ENCODE measurements at regions not wholly inside any gene's neighbourhood (a gene's known extent, or its start where the extent isn't known, plus 50 kb on each side); places are given as distances from the start of the nearest gene placed in this dataset.

GRCh38 chr3:74033806-74034205, 409.1 kb upstream of the PDZRN3 start:
- peaks cover 0 to 9% (median 2%) of the 10 kb centered on the region in 7 donors for H3K9me3 Mint-ChIP-seq
- no peak overlapping the region for H2AFZ ChIP-seq (ENCODE audit: insufficient read depth, low read depth, low read length, poor library complexity, severe bottlenecking)

GRCh38 chr3:74033381-74033780, 408.6 kb upstream of the PDZRN3 start:
- Histone ChIP-seq H3K27me3 (ENCODE audit: control insufficient read depth in 2 of 2, insufficient read depth in 2 of 2, low read length in 2 of 2) (no peaks in the 10 kb centered on the region), H3K4me2 (replicated peaks; ENCODE audit: extremely low read depth, low read length, poor library complexity, severe bottlenecking) (no peak overlapping the region), H3K9ac (ENCODE audit: insufficient read depth, low read length, poor library complexity, severe bottlenecking) (no peak overlapping the region), H3K4me3 (replicated peaks in 1 of 3; ENCODE audit: low read depth in 2 of 3, low read length in 3 of 3) (no peak overlapping the region), H3K9me3 (replicated peaks in 1 of 2; ENCODE audit: control insufficient read depth in 1 of 2, insufficient read depth in 1 of 2, low read length in 2 of 2) (peaks cover 0 to 4% of the 10 kb centered on the region in 2 donors), H3K79me2 (ENCODE audit: insufficient read depth, low read length) (no peaks in the 10 kb centered on the region), H3K4me1 (ENCODE audit: control insufficient read depth in 1 of 2, insufficient read depth in 2 of 2, low read length in 2 of 2) (no peaks in the 10 kb centered on the region), H3K36me3 (replicated peaks in 1 of 2; ENCODE audit: control insufficient read depth in 1 of 2, insufficient read depth in 2 of 2, low read length in 2 of 2) (no peaks in the 10 kb centered on the region), H3K27ac (ENCODE audit: low read depth in 1 of 2, low read length in 2 of 2) (no peak overlapping the region), H2AFZ (ENCODE audit: insufficient read depth, low read depth, low read length, poor library complexity, severe bottlenecking) (no peak overlapping the region), H4K20me1 (ENCODE audit: insufficient read depth, low read length) (no peaks in the 10 kb centered on the region)
- H3K27ac Mint-ChIP-seq: no peak overlapping the region
- WGBS (ENCODE audit: insufficient coverage): no CpG with 5 or more reads among the region's 2 CpGs
- H3K4me3 Mint-ChIP-seq: no peak overlapping the region
- intact Hi-C loops (cut with micrococcal nuclease): no loop called here
- no peaks in the 10 kb centered on the region for H3K4me1 Mint-ChIP-seq
- H3K27me3 Mint-ChIP-seq (ENCODE audit: low read depth in 3 of 3): peaks cover 0 to 3% (median 0%) of the 10 kb centered on the region in 3 donors
- DNase-seq: no peak
- TF ChIP-seq CTCF (IDR thresholded peaks at IDR 0.05): no peak
- H3K36me3 Mint-ChIP-seq: no peaks in the 10 kb centered on the region
- H3K9me3 Mint-ChIP-seq: peaks cover 0 to 9% (median 2%) of the 10 kb centered on the region in 7 donors

More at GRCh38 chr3:74033806-74034205, 409.1 kb upstream of the PDZRN3 start:
- Histone ChIP-seq H3K36me3 (replicated peaks in 1 of 2; ENCODE audit: control insufficient read depth in 1 of 2, insufficient read depth in 2 of 2, low read length in 2 of 2) (no peaks in the 10 kb centered on the region), H3K4me3 (replicated peaks in 1 of 3; ENCODE audit: low read depth in 2 of 3, low read length in 3 of 3) (no peak overlapping the region), H3K27me3 (ENCODE audit: control insufficient read depth in 2 of 2, insufficient read depth in 2 of 2, low read length in 2 of 2) (no peaks in the 10 kb centered on the region), H3K9ac (ENCODE audit: insufficient read depth, low read length, poor library complexity, severe bottlenecking) (no peak overlapping the region), H3K79me2 (ENCODE audit: insufficient read depth, low read length) (no peaks in the 10 kb centered on the region), H3K27ac (ENCODE audit: low read depth in 1 of 2, low read length in 2 of 2) (no peak overlapping the region), H3K4me2 (replicated peaks; ENCODE audit: extremely low read depth, low read length, poor library complexity, severe bottlenecking) (no peak overlapping the region), H3K9me3 (replicated peaks in 1 of 2; ENCODE audit: control insufficient read depth in 1 of 2, insufficient read depth in 1 of 2, low read length in 2 of 2) (peaks cover 0 to 4% of the 10 kb centered on the region in 2 donors), H3K4me1 (ENCODE audit: control insufficient read depth in 1 of 2, insufficient read depth in 2 of 2, low read length in 2 of 2) (no peaks in the 10 kb centered on the region), H4K20me1 (ENCODE audit: insufficient read depth, low read length) (no peaks in the 10 kb centered on the region)
- Mint-ChIP-seq H3K27ac (no peak overlapping the region), H3K27me3 (ENCODE audit: low read depth in 3 of 3) (peaks cover 0 to 3% (median 0%) of the 10 kb centered on the region in 3 donors), H3K4me1 (no peaks in the 10 kb centered on the region), H3K36me3 (no peaks in the 10 kb centered on the region), H3K4me3 (no peak overlapping the region)
- TF ChIP-seq CTCF (IDR thresholded peaks at IDR 0.05): no peak
- no peak for DNase-seq
- intact Hi-C loops (cut with micrococcal nuclease): no loop called here
- no CpG with 5 or more reads among the region's 2 CpGs for WGBS (ENCODE audit: insufficient coverage)

All from CD14-positive monocyte (primary cell).